GM12873 (cell line): ENCODE measurements at regions not wholly inside any gene's neighbourhood (a gene's known extent, or its start where the extent isn't known, plus 50 kb on each side); places are given as distances from the start of the nearest gene placed in this dataset.

Experiments used
- CTCF ChIP-seq: IDR thresholded peaks from 2 replicates; pipeline ENCODE4 v1.5.1; 2012; ENCODE audit warnings: low read depth, mild to moderate bottlenecking, moderate library complexity, low read length, control low read depth; ENCODE audit not compliant: insufficient read depth; ENCODE audit errors: missing control alignments

GRCh38 chrX:145553702-145554101 is 263.9 kb upstream of the SLITRK2 start:
- TF ChIP-seq CTCF: no peak

- TF ChIP-seq CTCF: no peak
Observed at GRCh38 chrX:145563159-145563558, 254.5 kb upstream of the SLITRK2 start.

- no peak for TF ChIP-seq CTCF
Observed at GRCh38 chrX:145609951-145610511, 207.6 kb upstream of the SLITRK2 start.

GRCh38 chrX:145613894-145614293 is 203.7 kb upstream of the SLITRK2 start:
- TF ChIP-seq CTCF: no peak

- TF ChIP-seq CTCF: no peak
Observed at GRCh38 chrX:145620666-145621065, 197.0 kb upstream of the SLITRK2 start.

GRCh38 chrX:145623453-145623852 is 194.2 kb upstream of the SLITRK2 start:
- no peak for TF ChIP-seq CTCF

- no peak for TF ChIP-seq CTCF
Observed at GRCh38 chrX:145630081-145630480, 187.5 kb upstream of the SLITRK2 start.

GRCh38 chrX:145630806-145631435 is 186.7 kb upstream of the SLITRK2 start:
- no peak for TF ChIP-seq CTCF
